HG03045 (cell line): ENCODE measurements at regions not wholly inside any gene's neighbourhood (a gene's known extent, or its start where the extent isn't known, plus 50 kb on each side); places are given as distances from the start of the nearest gene placed in this dataset.

Experiments
- ATAC-seq: cut with Tn5 transposase; IDR thresholded peaks from one replicate; pipeline ENCODE4 v1.9.1; 2021; ENCODE audit warnings: mild to moderate bottlenecking, moderate library complexity; ENCODE audit not compliant: unreplicated experiment

DNA sequence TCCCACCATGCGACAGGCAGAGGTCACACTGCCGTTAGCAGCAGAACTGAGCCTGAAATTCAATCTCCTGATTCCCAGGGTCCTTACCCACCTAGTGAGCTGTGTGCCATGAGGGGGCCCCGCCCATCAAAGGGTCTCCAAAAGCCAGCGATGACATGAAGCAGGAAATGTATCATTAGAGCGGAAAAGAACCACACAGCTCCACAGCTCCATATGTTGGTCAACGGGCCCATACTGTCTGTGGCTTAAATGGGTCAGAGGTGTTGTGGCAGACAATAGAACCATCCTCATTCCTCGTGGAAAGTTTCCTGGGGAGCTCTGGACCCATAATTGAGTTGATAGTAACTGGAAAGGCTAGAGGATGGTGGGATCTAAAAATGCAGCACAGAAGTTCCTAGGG lies 68.1 kb upstream of the PODXL start:
- ATAC-seq, result no peak

DNA sequence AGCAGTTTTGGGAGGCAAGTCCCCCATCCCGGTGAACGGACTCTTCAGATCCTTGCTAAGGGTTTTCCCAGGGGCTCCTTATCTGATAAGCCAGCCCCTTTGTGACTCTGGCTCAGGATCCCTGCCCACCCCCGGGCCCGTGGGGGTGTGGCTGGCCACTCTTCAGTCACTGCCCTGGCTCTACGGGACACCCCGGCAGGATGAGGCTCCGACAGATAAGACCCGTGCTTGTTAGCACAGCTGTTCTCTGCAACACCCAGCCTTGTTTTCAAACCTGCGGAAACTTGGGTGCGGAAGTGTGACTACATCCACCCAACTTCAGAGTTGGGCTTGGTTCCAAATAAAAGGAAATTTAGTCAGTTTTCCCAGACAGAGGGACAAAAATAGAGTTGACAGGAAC lies 66.7 kb upstream of the PODXL start:
- no peak for ATAC-seq

DNA sequence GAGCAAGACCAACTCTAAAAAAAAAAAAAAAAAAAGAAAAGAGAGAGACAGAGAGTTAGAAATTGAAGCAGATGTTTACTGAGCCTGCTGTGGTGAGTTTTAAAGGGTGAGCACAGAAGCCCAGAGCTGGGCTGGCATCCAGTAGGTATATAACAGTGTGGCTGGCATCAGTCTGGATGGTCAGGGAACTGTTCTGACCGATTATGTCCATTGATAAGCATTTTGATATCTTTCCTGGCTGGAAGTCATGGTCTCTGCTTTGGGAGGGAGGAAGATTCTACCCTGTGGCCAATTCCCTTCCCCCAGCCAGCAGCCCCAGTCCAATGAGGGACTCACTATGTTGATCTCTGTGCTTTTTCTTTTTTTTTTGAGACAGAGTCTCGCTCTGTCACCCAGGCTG lies 65.2 kb upstream of the PODXL start:
- no peak for ATAC-seq

DNA sequence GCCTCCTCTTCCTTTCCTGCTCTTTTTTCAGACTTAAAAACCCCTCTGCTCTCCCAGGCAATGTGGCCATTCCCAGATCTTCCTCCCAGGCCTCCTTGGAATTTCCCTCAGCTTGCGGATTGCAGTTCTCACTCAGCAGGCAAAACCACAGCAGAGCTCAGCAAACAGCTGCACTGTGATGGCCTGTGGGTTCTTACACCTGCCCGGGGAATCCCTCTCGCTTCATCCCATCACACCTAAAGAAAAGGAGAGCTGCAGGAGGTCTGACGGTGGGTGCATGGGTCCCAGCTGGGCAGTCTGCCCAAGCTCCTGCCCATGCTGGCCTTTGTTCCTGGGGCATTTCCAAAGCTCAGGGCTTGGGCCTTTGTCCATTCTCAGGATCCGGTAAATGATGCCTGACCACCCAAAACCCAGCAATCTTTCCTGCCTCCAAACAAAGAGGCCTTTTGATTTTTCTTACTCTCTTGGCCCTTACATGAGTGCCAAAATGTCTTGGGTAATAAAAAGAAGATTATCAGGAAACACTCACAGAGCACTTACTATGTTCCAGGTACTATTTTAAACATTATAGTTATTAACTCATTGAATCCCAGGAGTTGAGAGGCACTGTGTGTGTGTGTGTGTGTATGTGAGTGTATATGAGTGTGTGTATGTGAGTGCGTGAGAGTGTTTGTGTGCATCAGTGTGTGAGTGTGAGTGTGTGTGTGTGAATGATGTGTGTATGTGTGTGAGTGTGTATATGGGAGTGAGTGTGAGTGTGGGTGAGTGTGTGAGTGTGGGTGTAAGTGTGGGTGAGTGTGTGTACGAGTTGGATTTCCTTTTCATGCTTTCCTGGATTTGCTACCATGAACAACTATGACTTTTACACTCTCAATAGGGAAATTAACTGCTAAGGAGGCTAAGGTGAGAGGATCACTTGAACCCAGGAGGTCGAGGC lies 64.5 kb upstream of the PODXL start:
- no peak for ATAC-seq

GRCh38 chr7:131619336-131620305 lies 63.2 kb upstream of the PODXL start:
- ATAC-seq, result no peak

- ATAC-seq, result no peak
Observed at GRCh38 chr7:131618391-131618790, 62.0 kb upstream of the PODXL start.

DNA sequence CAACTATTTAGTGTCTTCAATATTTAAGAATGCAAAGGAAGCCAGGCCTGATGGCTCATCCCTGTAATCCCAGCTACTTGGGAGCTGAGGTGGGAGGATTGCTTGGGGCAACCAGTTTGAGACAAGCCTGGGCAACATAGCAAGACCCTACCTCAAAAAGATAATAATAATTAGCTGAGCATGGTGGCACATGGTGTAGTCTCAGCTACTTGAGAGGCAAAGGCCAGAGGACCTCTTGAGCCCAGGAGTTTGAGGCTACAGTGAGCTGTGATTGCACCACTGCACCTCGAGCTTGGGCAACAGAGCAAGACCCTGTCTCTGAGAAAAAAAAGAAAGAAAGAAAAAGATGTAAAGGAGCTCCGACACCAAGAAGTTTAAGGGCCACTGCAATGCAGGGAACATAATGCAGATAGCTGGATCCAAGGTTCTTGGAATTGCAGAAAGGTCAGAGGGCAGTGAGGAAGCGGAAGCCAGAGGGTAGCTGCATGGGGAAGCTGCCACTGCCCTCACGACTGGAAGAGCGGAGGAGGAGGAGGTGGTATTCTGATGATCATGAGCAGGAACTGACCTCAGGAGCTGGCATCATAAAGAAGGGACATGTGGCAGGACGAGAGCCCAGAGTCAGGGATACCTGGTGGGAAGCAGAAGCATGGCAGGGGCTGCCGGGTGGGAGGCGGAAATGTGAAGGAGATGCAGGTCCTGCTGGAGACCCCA lies 60.2 kb upstream of the PODXL start:
- no peak for ATAC-seq

DNA sequence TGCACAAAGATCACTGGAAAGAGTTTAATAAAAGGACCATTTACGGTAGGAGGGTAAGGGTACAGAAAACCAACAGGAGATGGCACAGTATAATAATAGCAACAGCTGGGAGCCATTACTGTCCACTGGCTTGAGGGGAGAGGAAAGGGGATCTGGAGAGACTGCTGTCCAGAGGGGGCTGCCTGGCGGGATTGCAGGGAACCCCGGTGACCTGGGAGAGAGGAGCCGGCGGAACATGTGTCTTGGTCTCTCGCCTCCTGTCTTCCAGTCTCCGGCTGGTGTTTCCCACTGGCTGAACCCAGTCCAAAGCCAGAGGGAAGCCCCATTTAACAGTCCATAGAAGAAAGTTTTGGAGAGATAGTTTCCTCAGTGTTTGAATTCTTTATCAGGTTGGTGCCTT lies 57.5 kb upstream of the PODXL start:
- no peak for ATAC-seq

DNA sequence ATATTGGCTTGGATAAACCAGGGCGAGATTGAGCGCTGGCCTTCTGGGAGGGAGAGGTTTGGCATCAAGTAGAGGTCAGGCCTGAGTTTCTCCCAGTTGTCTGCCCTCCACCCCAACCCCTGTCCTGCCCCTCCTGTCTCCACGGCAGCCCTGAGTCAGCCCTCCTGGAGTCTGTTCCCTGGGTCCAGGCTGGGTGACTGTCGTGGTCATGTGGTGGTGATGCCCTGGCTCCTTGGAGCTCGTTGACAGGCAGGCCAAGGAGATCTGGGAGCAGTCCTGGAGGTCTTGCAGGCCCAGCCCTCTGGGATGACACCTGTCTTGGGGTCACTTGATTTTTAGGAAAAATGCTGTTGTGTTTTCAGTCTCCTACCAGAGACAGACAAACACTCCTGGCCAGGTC lies 53.6 kb upstream of the PODXL start:
- ATAC-seq, result no peak

DNA sequence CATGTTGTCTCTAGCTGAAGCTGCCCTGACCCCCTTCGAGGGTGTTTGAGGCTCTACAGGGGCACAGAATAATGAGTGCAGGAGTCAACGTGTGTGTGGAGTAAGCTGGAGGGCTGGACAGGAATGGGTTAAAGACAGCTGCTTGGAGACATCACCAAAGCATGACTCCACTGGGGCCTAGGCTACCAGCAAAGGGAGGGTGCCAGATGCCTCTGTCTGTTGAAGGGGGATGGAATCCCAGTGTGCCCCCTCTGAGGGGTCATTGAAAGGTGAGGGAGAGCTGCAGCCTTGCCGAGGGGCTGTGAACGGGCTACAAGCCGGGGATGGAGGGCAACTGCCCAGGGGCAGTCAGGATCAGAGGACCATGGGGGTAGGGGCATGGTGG lies 51.7 kb upstream of the PODXL start:
- ATAC-seq, result no peak

GRCh38 chr7:131607291-131608115 lies 51.1 kb upstream of the PODXL start:
- no peak for ATAC-seq

GRCh38 chr7:131606346-131607290 lies 50.2 kb upstream of the PODXL start:
- ATAC-seq, result no peak
